ENCODE measurements at regions not wholly inside any gene's neighbourhood (a gene's known extent, or its start where the extent isn't known, plus 50 kb on each side); places are given as distances from the start of the nearest gene placed in this dataset.

- TF ChIP-seq, protein P1, sequence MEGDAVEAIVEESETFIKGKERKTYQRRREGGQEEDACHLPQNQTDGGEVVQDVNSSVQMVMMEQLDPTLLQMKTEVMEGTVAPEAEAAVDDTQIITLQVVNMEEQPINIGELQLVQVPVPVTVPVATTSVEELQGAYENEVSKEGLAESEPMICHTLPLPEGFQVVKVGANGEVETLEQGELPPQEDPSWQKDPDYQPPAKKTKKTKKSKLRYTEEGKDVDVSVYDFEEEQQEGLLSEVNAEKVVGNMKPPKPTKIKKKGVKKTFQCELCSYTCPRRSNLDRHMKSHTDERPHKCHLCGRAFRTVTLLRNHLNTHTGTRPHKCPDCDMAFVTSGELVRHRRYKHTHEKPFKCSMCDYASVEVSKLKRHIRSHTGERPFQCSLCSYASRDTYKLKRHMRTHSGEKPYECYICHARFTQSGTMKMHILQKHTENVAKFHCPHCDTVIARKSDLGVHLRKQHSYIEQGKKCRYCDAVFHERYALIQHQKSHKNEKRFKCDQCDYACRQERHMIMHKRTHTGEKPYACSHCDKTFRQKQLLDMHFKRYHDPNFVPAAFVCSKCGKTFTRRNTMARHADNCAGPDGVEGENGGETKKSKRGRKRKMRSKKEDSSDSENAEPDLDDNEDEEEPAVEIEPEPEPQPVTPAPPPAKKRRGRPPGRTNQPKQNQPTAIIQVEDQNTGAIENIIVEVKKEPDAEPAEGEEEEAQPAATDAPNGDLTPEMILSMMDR (optimal IDR thresholded peaks at IDR 0.05 in 1 of 3, IDR thresholded peaks at IDR 0.05 in 1 of 3, conservative IDR thresholded peaks at IDR 0.05 in 1 of 3; ENCODE audit: extremely low read depth in 1 of 3, insufficient read depth in 2 of 3, low read length in 3 of 3): no peak
- TF ChIP-seq EZH2 (IDR thresholded peaks at IDR 0.05; ENCODE audit: low read length): no peak
- H3K27me3 ChIP-seq (ENCODE audit: control insufficient read depth, extremely low read depth, insufficient read depth, low read length): peaks cover 11% of the 10 kb centered on the region
- no peaks in the 10 kb centered on the region for H3K79me2 ChIP-seq (ENCODE audit: control insufficient read depth, insufficient read depth, low read length)
- H4K20me1 ChIP-seq (ENCODE audit: control insufficient read depth, extremely low read depth, insufficient read depth, low read length): no peaks in the 10 kb centered on the region
- no peak overlapping the region for H2AFZ ChIP-seq (ENCODE audit: control insufficient read depth, low read length)
- H3K27ac ChIP-seq (ENCODE audit: control insufficient read depth, insufficient read depth, low read length): no peak overlapping the region
- H3K4me2 ChIP-seq (ENCODE audit: control insufficient read depth, extremely low read depth, insufficient read depth, low read depth, low read length): no peak overlapping the region
- FAIRE-seq (no peak), DNase-seq (ENCODE audit: low read depth, low spot score) (no peak)
- H3K4me3 ChIP-seq (ENCODE audit: control insufficient read depth in 2 of 3, extremely low read depth in 1 of 3, insufficient read depth in 2 of 3, low read depth in 1 of 3, low read length in 3 of 3): no peak overlapping the region
- no peaks in the 10 kb centered on the region for H3K9me3 ChIP-seq (ENCODE audit: control insufficient read depth, low read depth, low read length)
- no peaks in the 10 kb centered on the region for H3K9me1 ChIP-seq (ENCODE audit: control insufficient read depth, extremely low read depth, insufficient read depth, low read length)
- no peak overlapping the region for H3K9ac ChIP-seq (ENCODE audit: control insufficient read depth, extremely low read depth, insufficient read depth, low read length)
- dilution Hi-C loops (cut with MboI; ENCODE audit: extremely low pct_ligation_motif_present, low sequenced_read_pairs): no loop called here
- no peaks in the 10 kb centered on the region for H3K36me3 ChIP-seq (ENCODE audit: control insufficient read depth in 2 of 2, extremely low read depth in 1 of 2, insufficient read depth in 2 of 2, low read length in 2 of 2)
- H3K4me1 ChIP-seq (ENCODE audit: control insufficient read depth, extremely low read depth, insufficient read depth, low read length): no peaks in the 10 kb centered on the region
Measured at GRCh38 chr6:44636561-44637248, 249.2 kb downstream of the CDC5L start.

GRCh38 chr6:44641344-44642031, 254.0 kb downstream of the CDC5L start:
- DNase-seq (ENCODE audit: low read depth, low spot score) (no peak), FAIRE-seq (no peak)

More at GRCh38 chr6:44641344-44642031, 254.0 kb downstream of the CDC5L start:
- Histone ChIP-seq H3K4me1 (ENCODE audit: control insufficient read depth, extremely low read depth, insufficient read depth, low read length) (no peaks in the 10 kb centered on the region), H3K4me3 (ENCODE audit: control insufficient read depth in 2 of 3, extremely low read depth in 1 of 3, insufficient read depth in 2 of 3, low read depth in 1 of 3, low read length in 3 of 3) (no peak overlapping the region), H3K9me1 (ENCODE audit: control insufficient read depth, extremely low read depth, insufficient read depth, low read length) (no peaks in the 10 kb centered on the region), H3K36me3 (ENCODE audit: control insufficient read depth in 2 of 2, extremely low read depth in 1 of 2, insufficient read depth in 2 of 2, low read length in 2 of 2) (no peaks in the 10 kb centered on the region), H4K20me1 (ENCODE audit: control insufficient read depth, extremely low read depth, insufficient read depth, low read length) (no peaks in the 10 kb centered on the region), H3K9ac (ENCODE audit: control insufficient read depth, extremely low read depth, insufficient read depth, low read length) (no peak overlapping the region), H3K79me2 (ENCODE audit: control insufficient read depth, insufficient read depth, low read length) (no peaks in the 10 kb centered on the region), H2AFZ (ENCODE audit: control insufficient read depth, low read length) (no peak overlapping the region), H3K27ac (ENCODE audit: control insufficient read depth, insufficient read depth, low read length) (no peak overlapping the region), H3K27me3 (ENCODE audit: control insufficient read depth, extremely low read depth, insufficient read depth, low read length) (peaks cover 5% of the 10 kb centered on the region), H3K9me3 (ENCODE audit: control insufficient read depth, low read depth, low read length) (no peaks in the 10 kb centered on the region), H3K4me2 (ENCODE audit: control insufficient read depth, extremely low read depth, insufficient read depth, low read depth, low read length) (no peak overlapping the region)
- TF ChIP-seq, protein P1 (optimal IDR thresholded peaks at IDR 0.05 in 1 of 3, IDR thresholded peaks at IDR 0.05 in 1 of 3, conservative IDR thresholded peaks at IDR 0.05 in 1 of 3; ENCODE audit: extremely low read depth in 1 of 3, insufficient read depth in 2 of 3, low read length in 3 of 3): no peak
- TF ChIP-seq EZH2 (IDR thresholded peaks at IDR 0.05; ENCODE audit: low read length): no peak
- dilution Hi-C loops (cut with MboI; ENCODE audit: extremely low pct_ligation_motif_present, low sequenced_read_pairs): no loop called here
